ENCODE measurements at regions not wholly inside any gene's neighbourhood (a gene's known extent, or its start where the extent isn't known, plus 50 kb on each side); places are given as distances from the start of the nearest gene placed in this dataset.

GRCh38 chr5:101271945-101272344 lies 368.9 kb upstream of the ST8SIA4 start:
- no peak for TF ChIP-seq CTCF (IDR thresholded peaks at IDR 0.05)
- TF ChIP-seq POLR2A (IDR thresholded peaks at IDR 0.05): no peak
